H9 (cell line): ENCODE measurements at regions not wholly inside any gene's neighbourhood (a gene's known extent, or its start where the extent isn't known, plus 50 kb on each side); places are given as distances from the start of the nearest gene placed in this dataset.

Experiments
- DNase-seq: peaks from one replicate; pipeline ENCODE4 v3.0.0-alpha.2; 2017
- H2AFZ ChIP-seq: one replicate; pipeline ENCODE4 v1.6.1; 2013; ENCODE audit warnings: mild to moderate bottlenecking, low read length, control low read depth, moderate library complexity
- H2AK5ac ChIP-seq: 2 replicates; pipeline ENCODE4 v1.6.1; 2013; ENCODE audit warnings: low read length, control low read depth, mixed read lengths; ENCODE audit not compliant: insufficient read length
- H2BK120ac ChIP-seq: one replicate; pipeline ENCODE4 v1.6.1; 2013; ENCODE audit warnings: low read depth, mild to moderate bottlenecking, low read length, control low read depth, inconsistent platforms; ENCODE audit not compliant: poor library complexity, severe bottlenecking
- H2BK12ac ChIP-seq: 2 replicates; pipeline ENCODE4 v1.6.1; 2013; ENCODE audit warnings: low read length, control low read depth, mixed read lengths, low read depth; ENCODE audit not compliant: insufficient read length
- H2BK15ac ChIP-seq: 2 replicates; pipeline ENCODE4 v1.6.1; 2013; ENCODE audit warnings: low read depth, low read length, control low read depth
- H2BK20ac ChIP-seq: one replicate; pipeline ENCODE4 v1.6.1; 2013; ENCODE audit warnings: low read depth, mild to moderate bottlenecking, low read length, control low read depth, inconsistent platforms; ENCODE audit not compliant: poor library complexity, severe bottlenecking
- H2BK5ac ChIP-seq: 2 replicates; pipeline ENCODE4 v1.6.1; 2013; ENCODE audit warnings: low read length, control low read depth, mixed read lengths; ENCODE audit not compliant: insufficient read length
- H3K14ac ChIP-seq: 2 replicates; pipeline ENCODE4 v1.6.1; 2013; ENCODE audit warnings: low read length, control low read depth; ENCODE audit not compliant: insufficient read depth
- H3K18ac ChIP-seq: 2 replicates; pipeline ENCODE4 v1.6.1; 2013; ENCODE audit warnings: low read depth, mild to moderate bottlenecking, mixed read lengths, low read length, control low read depth; ENCODE audit not compliant: insufficient read length
- H3K23ac ChIP-seq: 2 replicates; pipeline ENCODE4 v1.6.1; 2013; ENCODE audit warnings: low read length, control low read depth, mixed read lengths, low read depth; ENCODE audit not compliant: insufficient read length
- H3K23me2 ChIP-seq: 2 replicates; pipeline ENCODE4 v1.6.1; 2013; ENCODE audit warnings: low read depth, mild to moderate bottlenecking, mixed read lengths, low read length, control low read depth; ENCODE audit not compliant: insufficient read length, poor library complexity, severe bottlenecking
- H3K27ac ChIP-seq: 2 replicates; pipeline ENCODE4 v1.5.1; 2013; ENCODE audit warnings: low read length, control low read depth, mixed read lengths, low read depth; ENCODE audit not compliant: insufficient read length
- H3K27me3 ChIP-seq: 2 replicates; pipeline ENCODE4 v1.6.1; 2013; ENCODE audit warnings: low read length, control low read depth, inconsistent platforms; ENCODE audit not compliant: insufficient read depth
- H3K4ac ChIP-seq: 2 replicates; pipeline ENCODE4 v1.6.1; 2013; ENCODE audit warnings: low read depth, mild to moderate bottlenecking, control low read depth, inconsistent platforms, low read length, moderate library complexity
- H3K4me1 ChIP-seq: 2 replicates; pipeline ENCODE4 v1.6.1; 2013; ENCODE audit warnings: low read length, control low read depth, inconsistent platforms; ENCODE audit not compliant: insufficient read depth
- H3K4me2 ChIP-seq: 2 replicates; pipeline ENCODE4 v1.6.1; 2013; ENCODE audit warnings: low read length, control low read depth, mixed read lengths; ENCODE audit not compliant: insufficient read length, insufficient read depth
- H3K56ac ChIP-seq: 2 replicates; pipeline ENCODE4 v1.6.1; 2013; ENCODE audit warnings: low read depth, mild to moderate bottlenecking, mixed read lengths, low read length, control low read depth; ENCODE audit not compliant: insufficient read length
- H3K79me1 ChIP-seq: 2 replicates; pipeline ENCODE4 v1.6.1; 2013; ENCODE audit warnings: low read depth, mild to moderate bottlenecking, moderate library complexity, low read length, control low read depth, inconsistent platforms; ENCODE audit not compliant: insufficient read depth, poor library complexity, severe bottlenecking
- H3K79me2 ChIP-seq: 2 replicates; pipeline ENCODE4 v1.6.1; 2013; ENCODE audit warnings: low read length, control low read depth, inconsistent platforms; ENCODE audit not compliant: insufficient read depth
- H3K9ac ChIP-seq: 2 replicates; pipeline ENCODE4 v1.6.1; 2013; ENCODE audit warnings: low read length, control low read depth, mixed read lengths; ENCODE audit not compliant: insufficient read length; ENCODE audit errors: extremely low read depth
- H3K9me3 ChIP-seq: one replicate; pipeline ENCODE4 v1.6.1; 2013; ENCODE audit warnings: low read depth, low read length, inconsistent platforms; ENCODE audit not compliant: control insufficient read depth
- H3T11ph ChIP-seq: one replicate; pipeline ENCODE4 v1.6.1; 2013; ENCODE audit warnings: mild to moderate bottlenecking, low read length, control low read depth, inconsistent platforms
- H4K20me1 ChIP-seq: one replicate; pipeline ENCODE4 v1.6.1; 2013; ENCODE audit not compliant: control insufficient read depth, insufficient read length, insufficient read depth
- H4K5ac ChIP-seq: 2 replicates; pipeline ENCODE4 v1.6.1; 2013; ENCODE audit warnings: low read depth, mild to moderate bottlenecking, mixed read lengths, low read length, control low read depth; ENCODE audit not compliant: insufficient read length
- H4K8ac ChIP-seq: replicated peaks from 2 replicates; pipeline ENCODE4 v1.6.1; 2013; ENCODE audit warnings: low read length, control low read depth, mixed read lengths, low read depth; ENCODE audit not compliant: insufficient read length
- H4K91ac ChIP-seq: 2 replicates; pipeline ENCODE4 v1.6.1; 2013; ENCODE audit warnings: low read depth, mild to moderate bottlenecking, moderate library complexity, mixed read lengths, low read length, control low read depth; ENCODE audit not compliant: insufficient read length
- H3K27ac Mint-ChIP-seq, 3 experiments: 2 replicates in 2 of 3; 3 replicates in 1 of 3; pipeline ENCODE4 v1.8.0; 2020 to 2021; ENCODE audit warnings: mixed read lengths in 3 of 3, mild to moderate bottlenecking in 1 of 3, moderate library complexity in 1 of 3
- H3K27me3 Mint-ChIP-seq: 2 replicates; pipeline ENCODE4 v1.8.0; 2021; ENCODE audit warnings: low read depth, mild to moderate bottlenecking, moderate library complexity, mixed read lengths
- H3K36me3 Mint-ChIP-seq, 3 experiments: 2 replicates in 2 of 3; 3 replicates in 1 of 3; pipeline ENCODE4 v1.8.0; 2020 to 2021; ENCODE audit warnings: low read depth in 3 of 3, mixed read lengths in 3 of 3; ENCODE audit not compliant: insufficient read depth in 1 of 3
- H3K4me1 Mint-ChIP-seq, 2 experiments: 2 replicates each; pipeline ENCODE4 v1.8.0; 2020; ENCODE audit warnings: mixed read lengths in 2 of 2
- H3K4me3 Mint-ChIP-seq, 2 experiments: 2 replicates in 1 of 2; 3 replicates in 1 of 2; pipeline ENCODE4 v1.8.0; 2020 to 2021; ENCODE audit warnings: mild to moderate bottlenecking in 2 of 2, mixed read lengths in 2 of 2, moderate library complexity in 1 of 2
- H3K9me3 Mint-ChIP-seq, 2 experiments: 2 replicates in 1 of 2; 3 replicates in 1 of 2; pipeline ENCODE4 v1.8.0; 2020; ENCODE audit warnings: mild to moderate bottlenecking in 2 of 2, mixed read lengths in 2 of 2, moderate library complexity in 1 of 2
- WGBS: extraction: QIAGEN DNeasy Blood & Tissue Kit; methylation state at CpG from one replicate; pipeline ENCODE4 v1.1.7; 2013; ENCODE audit warnings: missing lambda C conversion rate, low lambda C conversion rate, mixed read lengths; ENCODE audit not compliant: insufficient read length; ENCODE audit errors: extremely low coverage; 5-methylcytosine and 5-hydroxymethylcytosine counted together
- TF ChIP-seq, protein P1 (sequence below): fragments of 200-600 bp; sonication (generic); conservative IDR thresholded peaks from 3 replicates; pipeline ENCODE4 v1.8.0; 2021; ENCODE audit warnings: antibody characterized with exemption, mild to moderate bottlenecking

DNA sequence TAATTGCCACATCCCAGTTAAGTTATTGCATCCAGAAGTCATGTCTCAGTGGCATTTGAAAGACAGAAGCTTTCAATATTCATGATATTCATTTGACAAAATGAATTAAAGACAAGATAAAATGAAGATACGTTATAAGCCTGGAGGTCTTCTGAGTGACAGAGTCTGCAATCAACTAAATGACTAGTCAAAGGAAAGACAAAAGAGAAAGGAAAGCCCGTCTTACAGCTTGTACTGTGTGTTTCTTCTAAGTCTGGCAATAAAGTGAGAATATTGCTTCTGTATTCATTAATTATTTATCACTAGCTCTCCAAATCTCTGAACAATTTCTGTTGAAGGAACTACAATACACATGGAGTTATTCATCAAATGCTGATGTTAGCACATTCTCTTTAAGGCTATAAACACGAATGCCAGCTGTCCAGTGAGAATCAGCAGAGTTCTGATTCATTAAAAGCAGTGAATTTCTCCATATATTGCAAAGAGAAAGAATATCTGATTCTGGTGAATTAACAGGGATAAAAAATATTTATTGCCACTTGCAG is 70.7 kb downstream of the ATXN7L3B start:
- Histone ChIP-seq H2AK5ac (no peak overlapping the region), H3K23ac (no peak overlapping the region), H4K5ac (no peak overlapping the region), H3K79me1 (no peaks in the 10 kb centered on the region), H2BK5ac (no peak overlapping the region), H4K20me1 (no peaks in the 10 kb centered on the region), H2BK120ac (no peak overlapping the region), H3K9me3 (no peaks in the 10 kb centered on the region), H4K8ac (no peak overlapping the region), H3K27me3 (no peaks in the 10 kb centered on the region), H3K79me2 (no peaks in the 10 kb centered on the region), H3K4ac (no peak overlapping the region), H2BK15ac (no peak overlapping the region), H2BK12ac (no peak overlapping the region), H2AFZ (no peak overlapping the region), H3K9ac (no peak overlapping the region), H2BK20ac (no peak overlapping the region), H3K18ac (no peak overlapping the region), H3K4me2 (no peak overlapping the region), H3K56ac (no peak overlapping the region), H3T11ph (no peak overlapping the region), H3K23me2 (no peaks in the 10 kb centered on the region), H3K4me1 (no peaks in the 10 kb centered on the region), H3K14ac (no peak overlapping the region), H3K27ac (no peak overlapping the region), H4K91ac (no peak overlapping the region)
- H3K4me1 Mint-ChIP-seq: no peaks in the 10 kb centered on the region
- H3K27me3 Mint-ChIP-seq: no peaks in the 10 kb centered on the region
- TF ChIP-seq, protein P1, sequence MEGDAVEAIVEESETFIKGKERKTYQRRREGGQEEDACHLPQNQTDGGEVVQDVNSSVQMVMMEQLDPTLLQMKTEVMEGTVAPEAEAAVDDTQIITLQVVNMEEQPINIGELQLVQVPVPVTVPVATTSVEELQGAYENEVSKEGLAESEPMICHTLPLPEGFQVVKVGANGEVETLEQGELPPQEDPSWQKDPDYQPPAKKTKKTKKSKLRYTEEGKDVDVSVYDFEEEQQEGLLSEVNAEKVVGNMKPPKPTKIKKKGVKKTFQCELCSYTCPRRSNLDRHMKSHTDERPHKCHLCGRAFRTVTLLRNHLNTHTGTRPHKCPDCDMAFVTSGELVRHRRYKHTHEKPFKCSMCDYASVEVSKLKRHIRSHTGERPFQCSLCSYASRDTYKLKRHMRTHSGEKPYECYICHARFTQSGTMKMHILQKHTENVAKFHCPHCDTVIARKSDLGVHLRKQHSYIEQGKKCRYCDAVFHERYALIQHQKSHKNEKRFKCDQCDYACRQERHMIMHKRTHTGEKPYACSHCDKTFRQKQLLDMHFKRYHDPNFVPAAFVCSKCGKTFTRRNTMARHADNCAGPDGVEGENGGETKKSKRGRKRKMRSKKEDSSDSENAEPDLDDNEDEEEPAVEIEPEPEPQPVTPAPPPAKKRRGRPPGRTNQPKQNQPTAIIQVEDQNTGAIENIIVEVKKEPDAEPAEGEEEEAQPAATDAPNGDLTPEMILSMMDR: no peak
- DNase-seq: no peak
- no CpG with 5 or more reads among the region's 3 CpGs for WGBS
- no peaks in the 10 kb centered on the region for H3K36me3 Mint-ChIP-seq
- H3K9me3 Mint-ChIP-seq: no peaks in the 10 kb centered on the region
- no peak overlapping the region for H3K27ac Mint-ChIP-seq
- no peak overlapping the region for H3K4me3 Mint-ChIP-seq
